ENCODE measurements at regions not wholly inside any gene's neighbourhood (a gene's known extent, or its start where the extent isn't known, plus 50 kb on each side); places are given as distances from the start of the nearest gene placed in this dataset.

DNA sequence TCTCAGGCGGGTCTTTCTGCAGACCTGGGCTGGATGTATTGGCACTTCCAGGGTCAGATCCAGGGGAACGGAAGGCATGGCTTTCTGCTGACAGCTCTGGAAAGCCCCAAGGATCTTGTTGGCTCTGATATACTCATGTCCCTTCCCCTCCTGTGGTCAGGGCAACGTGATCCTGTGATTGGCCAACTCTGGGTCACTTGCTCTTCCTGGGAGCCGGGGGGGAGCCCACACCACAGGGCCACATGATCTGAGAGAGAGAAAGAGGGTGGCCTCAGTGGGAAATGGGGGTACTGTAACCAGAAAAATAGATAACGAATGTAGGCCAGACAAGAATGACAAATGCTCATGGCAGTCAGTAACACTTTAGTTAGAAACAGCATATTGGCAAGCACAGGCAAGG lies 223.0 kb downstream of the NFATC2 start (continued):
- TF ChIP-seq, protein P1, sequence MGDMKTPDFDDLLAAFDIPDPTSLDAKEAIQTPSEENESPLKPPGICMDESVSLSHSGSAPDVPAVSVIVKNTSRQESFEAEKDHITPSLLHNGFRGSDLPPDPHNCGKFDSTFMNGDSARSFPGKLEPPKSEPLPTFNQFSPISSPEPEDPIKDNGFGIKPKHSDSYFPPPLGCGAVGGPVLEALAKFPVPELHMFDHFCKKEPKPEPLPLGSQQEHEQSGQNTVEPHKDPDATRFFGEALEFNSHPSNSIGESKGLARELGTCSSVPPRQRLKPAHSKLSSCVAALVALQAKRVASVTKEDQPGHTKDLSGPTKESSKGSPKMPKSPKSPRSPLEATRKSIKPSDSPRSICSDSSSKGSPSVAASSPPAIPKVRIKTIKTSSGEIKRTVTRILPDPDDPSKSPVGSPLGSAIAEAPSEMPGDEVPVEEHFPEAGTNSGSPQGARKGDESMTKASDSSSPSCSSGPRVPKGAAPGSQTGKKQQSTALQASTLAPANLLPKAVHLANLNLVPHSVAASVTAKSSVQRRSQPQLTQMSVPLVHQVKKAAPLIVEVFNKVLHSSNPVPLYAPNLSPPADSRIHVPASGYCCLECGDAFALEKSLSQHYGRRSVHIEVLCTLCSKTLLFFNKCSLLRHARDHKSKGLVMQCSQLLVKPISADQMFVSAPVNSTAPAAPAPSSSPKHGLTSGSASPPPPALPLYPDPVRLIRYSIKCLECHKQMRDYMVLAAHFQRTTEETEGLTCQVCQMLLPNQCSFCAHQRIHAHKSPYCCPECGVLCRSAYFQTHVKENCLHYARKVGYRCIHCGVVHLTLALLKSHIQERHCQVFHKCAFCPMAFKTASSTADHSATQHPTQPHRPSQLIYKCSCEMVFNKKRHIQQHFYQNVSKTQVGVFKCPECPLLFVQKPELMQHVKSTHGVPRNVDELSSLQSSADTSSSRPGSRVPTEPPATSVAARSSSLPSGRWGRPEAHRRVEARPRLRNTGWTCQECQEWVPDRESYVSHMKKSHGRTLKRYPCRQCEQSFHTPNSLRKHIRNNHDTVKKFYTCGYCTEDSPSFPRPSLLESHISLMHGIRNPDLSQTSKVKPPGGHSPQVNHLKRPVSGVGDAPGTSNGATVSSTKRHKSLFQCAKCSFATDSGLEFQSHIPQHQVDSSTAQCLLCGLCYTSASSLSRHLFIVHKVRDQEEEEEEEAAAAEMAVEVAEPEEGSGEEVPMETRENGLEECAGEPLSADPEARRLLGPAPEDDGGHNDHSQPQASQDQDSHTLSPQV (IDR thresholded peaks at IDR 0.05), result no peak
- TF ChIP-seq TEAD2 (tag; IDR thresholded peaks at IDR 0.05), result no peak
- TF ChIP-seq, protein P2, sequence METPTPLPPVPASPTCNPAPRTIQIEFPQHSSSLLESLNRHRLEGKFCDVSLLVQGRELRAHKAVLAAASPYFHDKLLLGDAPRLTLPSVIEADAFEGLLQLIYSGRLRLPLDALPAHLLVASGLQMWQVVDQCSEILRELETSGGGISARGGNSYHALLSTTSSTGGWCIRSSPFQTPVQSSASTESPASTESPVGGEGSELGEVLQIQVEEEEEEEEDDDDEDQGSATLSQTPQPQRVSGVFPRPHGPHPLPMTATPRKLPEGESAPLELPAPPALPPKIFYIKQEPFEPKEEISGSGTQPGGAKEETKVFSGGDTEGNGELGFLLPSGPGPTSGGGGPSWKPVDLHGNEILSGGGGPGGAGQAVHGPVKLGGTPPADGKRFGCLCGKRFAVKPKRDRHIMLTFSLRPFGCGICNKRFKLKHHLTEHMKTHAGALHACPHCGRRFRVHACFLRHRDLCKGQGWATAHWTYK (CRISPR knock-in tag; IDR thresholded peaks at IDR 0.05), result 0 out of 2 replicates have a peak, but pooled peaks have one; percentile 48
- TF ChIP-seq EZH2 (IDR thresholded peaks at IDR 0.05; ENCODE audit: borderline replicate concordance, low read depth, low read length), result no peak
- no peak for TF ChIP-seq SUPT5H (IDR thresholded peaks at IDR 0.05)
- no peak for TF ChIP-seq ZKSCAN1 (IDR thresholded peaks at IDR 0.05; ENCODE audit: low read depth, low read length)
- TF ChIP-seq SPI1 (IDR thresholded peaks at IDR 0.05; ENCODE audit: borderline replicate concordance, low read depth, low read length), result 0 out of 2 replicates have a peak, but pooled peaks have one; percentile 20
- TF ChIP-seq, protein P3, sequence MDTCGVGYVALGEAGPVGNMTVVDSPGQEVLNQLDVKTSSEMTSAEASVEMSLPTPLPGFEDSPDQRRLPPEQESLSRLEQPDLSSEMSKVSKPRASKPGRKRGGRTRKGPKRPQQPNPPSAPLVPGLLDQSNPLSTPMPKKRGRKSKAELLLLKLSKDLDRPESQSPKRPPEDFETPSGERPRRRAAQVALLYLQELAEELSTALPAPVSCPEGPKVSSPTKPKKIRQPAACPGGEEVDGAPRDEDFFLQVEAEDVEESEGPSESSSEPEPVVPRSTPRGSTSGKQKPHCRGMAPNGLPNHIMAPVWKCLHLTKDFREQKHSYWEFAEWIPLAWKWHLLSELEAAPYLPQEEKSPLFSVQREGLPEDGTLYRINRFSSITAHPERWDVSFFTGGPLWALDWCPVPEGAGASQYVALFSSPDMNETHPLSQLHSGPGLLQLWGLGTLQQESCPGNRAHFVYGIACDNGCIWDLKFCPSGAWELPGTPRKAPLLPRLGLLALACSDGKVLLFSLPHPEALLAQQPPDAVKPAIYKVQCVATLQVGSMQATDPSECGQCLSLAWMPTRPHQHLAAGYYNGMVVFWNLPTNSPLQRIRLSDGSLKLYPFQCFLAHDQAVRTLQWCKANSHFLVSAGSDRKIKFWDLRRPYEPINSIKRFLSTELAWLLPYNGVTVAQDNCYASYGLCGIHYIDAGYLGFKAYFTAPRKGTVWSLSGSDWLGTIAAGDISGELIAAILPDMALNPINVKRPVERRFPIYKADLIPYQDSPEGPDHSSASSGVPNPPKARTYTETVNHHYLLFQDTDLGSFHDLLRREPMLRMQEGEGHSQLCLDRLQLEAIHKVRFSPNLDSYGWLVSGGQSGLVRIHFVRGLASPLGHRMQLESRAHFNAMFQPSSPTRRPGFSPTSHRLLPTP (IDR thresholded peaks at IDR 0.05; ENCODE audit: borderline replicate concordance, extremely low read depth, insufficient read length), result no peak
- TF ChIP-seq, protein P4, sequence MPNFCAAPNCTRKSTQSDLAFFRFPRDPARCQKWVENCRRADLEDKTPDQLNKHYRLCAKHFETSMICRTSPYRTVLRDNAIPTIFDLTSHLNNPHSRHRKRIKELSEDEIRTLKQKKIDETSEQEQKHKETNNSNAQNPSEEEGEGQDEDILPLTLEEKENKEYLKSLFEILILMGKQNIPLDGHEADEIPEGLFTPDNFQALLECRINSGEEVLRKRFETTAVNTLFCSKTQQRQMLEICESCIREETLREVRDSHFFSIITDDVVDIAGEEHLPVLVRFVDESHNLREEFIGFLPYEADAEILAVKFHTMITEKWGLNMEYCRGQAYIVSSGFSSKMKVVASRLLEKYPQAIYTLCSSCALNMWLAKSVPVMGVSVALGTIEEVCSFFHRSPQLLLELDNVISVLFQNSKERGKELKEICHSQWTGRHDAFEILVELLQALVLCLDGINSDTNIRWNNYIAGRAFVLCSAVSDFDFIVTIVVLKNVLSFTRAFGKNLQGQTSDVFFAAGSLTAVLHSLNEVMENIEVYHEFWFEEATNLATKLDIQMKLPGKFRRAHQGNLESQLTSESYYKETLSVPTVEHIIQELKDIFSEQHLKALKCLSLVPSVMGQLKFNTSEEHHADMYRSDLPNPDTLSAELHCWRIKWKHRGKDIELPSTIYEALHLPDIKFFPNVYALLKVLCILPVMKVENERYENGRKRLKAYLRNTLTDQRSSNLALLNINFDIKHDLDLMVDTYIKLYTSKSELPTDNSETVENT (CRISPR knock-in tag; IDR thresholded peaks at IDR 0.05), result no peak
- TF ChIP-seq, protein P5, sequence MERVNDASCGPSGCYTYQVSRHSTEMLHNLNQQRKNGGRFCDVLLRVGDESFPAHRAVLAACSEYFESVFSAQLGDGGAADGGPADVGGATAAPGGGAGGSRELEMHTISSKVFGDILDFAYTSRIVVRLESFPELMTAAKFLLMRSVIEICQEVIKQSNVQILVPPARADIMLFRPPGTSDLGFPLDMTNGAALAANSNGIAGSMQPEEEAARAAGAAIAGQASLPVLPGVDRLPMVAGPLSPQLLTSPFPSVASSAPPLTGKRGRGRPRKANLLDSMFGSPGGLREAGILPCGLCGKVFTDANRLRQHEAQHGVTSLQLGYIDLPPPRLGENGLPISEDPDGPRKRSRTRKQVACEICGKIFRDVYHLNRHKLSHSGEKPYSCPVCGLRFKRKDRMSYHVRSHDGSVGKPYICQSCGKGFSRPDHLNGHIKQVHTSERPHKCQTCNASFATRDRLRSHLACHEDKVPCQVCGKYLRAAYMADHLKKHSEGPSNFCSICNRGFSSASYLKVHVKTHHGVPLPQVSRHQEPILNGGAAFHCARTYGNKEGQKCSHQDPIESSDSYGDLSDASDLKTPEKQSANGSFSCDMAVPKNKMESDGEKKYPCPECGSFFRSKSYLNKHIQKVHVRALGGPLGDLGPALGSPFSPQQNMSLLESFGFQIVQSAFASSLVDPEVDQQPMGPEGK (CRISPR knock-in tag; IDR thresholded peaks at IDR 0.05; ENCODE audit: borderline replicate concordance), result no peak
- TF ChIP-seq, protein P6, sequence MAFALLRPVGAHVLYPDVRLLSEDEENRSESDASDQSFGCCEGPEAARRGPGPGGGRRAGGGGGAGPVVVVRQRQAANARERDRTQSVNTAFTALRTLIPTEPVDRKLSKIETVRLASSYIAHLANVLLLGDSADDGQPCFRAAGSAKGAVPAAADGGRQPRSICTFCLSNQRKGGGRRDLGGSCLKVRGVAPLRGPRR (CRISPR knock-in tag; IDR thresholded peaks at IDR 0.05), result no peak
- no peak for TF ChIP-seq HMG20B (CRISPR knock-in tag; IDR thresholded peaks at IDR 0.05)
- 0 out of 2 replicates have a peak, but pooled peaks have one; percentile 15 for TF ChIP-seq GABPA (tag; conservative IDR thresholded peaks at IDR 0.05; ENCODE audit: low read depth)

Data from K562 (cell line).